T47D (cell line): ENCODE measurements at regions not wholly inside any gene's neighbourhood (a gene's known extent, or its start where the extent isn't known, plus 50 kb on each side); places are given as distances from the start of the nearest gene placed in this dataset.

Experiments used
- DNase-seq, 2 experiments: peaks; one replicate each; pipeline versions ENCODE4 v3.0.0 to v3.0.0-alpha.2; 2011 to 2012; ENCODE audit warnings: low read depth in 1 of 2, low spot score in 1 of 2
- JUND ChIP-seq: IDR thresholded peaks from 2 replicates; pipeline ENCODE4 v1.6.1; 2012; ENCODE audit warnings: low read depth
- in situ Hi-C: cut with HindIII; loops from 2 replicates; pipeline ENCODE4 v1.10.0; 2016; ENCODE audit warnings: low sequenced_read_pairs, low pct_unique_long_range_greater_than_20kb

- TF ChIP-seq JUND = no peak
- no peak for DNase-seq
- in situ Hi-C loops = no loop called here
Measured at GRCh38 chr15:35727627-35728026, 181.7 kb upstream of the DPH6 start.

GRCh38 chr15:35728219-35728940, 182.4 kb upstream of the DPH6 start:
- no peak for TF ChIP-seq JUND
- in situ Hi-C loops = no loop called here
- DNase-seq = peak in 1 of 2 experiments; percentile 9

- in situ Hi-C loops = no loop called here
Measured at GRCh38 chr15:35736150-35736549, 190.2 kb upstream of the DPH6 start.

GRCh38 chr15:35737441-35737840, 191.5 kb upstream of the DPH6 start:
- no peak for TF ChIP-seq JUND
- DNase-seq = no peak
- in situ Hi-C loops = no loop called here

More at GRCh38 chr15:35736150-35736549, 190.2 kb upstream of the DPH6 start:
- no peak for TF ChIP-seq JUND
- DNase-seq = no peak

GRCh38 chr15:35738370-35738769, 192.4 kb upstream of the DPH6 start:
- in situ Hi-C loops = no loop called here
- DNase-seq = no peak
- no peak for TF ChIP-seq JUND

- no peak for TF ChIP-seq JUND
- in situ Hi-C loops = no loop called here
- no peak for DNase-seq
Measured at GRCh38 chr15:35740761-35741160, 194.8 kb upstream of the DPH6 start.

GRCh38 chr15:35741395-35741794, 195.4 kb upstream of the DPH6 start:
- no peak for DNase-seq
- no peak for TF ChIP-seq JUND
- in situ Hi-C loops = no loop called here

- no peak for TF ChIP-seq JUND
- in situ Hi-C loops = no loop called here
- no peak for DNase-seq
Measured at GRCh38 chr15:35741881-35742280, 195.9 kb upstream of the DPH6 start.

- TF ChIP-seq JUND = no peak
- in situ Hi-C loops = no loop called here
- no peak for DNase-seq
Measured at GRCh38 chr15:35743321-35743720, 197.4 kb upstream of the DPH6 start.

- no peak for TF ChIP-seq JUND
- no peak for DNase-seq
- in situ Hi-C loops = no loop called here
Measured at GRCh38 chr15:35746121-35746520, 200.2 kb upstream of the DPH6 start.

- no peak for DNase-seq
- TF ChIP-seq JUND = no peak
- in situ Hi-C loops = no loop called here
Measured at GRCh38 chr15:35748105-35748504, 202.1 kb upstream of the DPH6 start.

- TF ChIP-seq JUND = no peak
- in situ Hi-C loops = no loop called here
- DNase-seq = no peak
Measured at GRCh38 chr15:35750051-35750450, 204.1 kb upstream of the DPH6 start.

GRCh38 chr15:35751413-35752133, 205.6 kb upstream of the DPH6 start:
- peak; percentile 25 to 79 for DNase-seq
- no peak for TF ChIP-seq JUND
- in situ Hi-C loops = no loop called here
